DMS153 treated with DMSO at 0.1 percent for 48 hours (cell line): ENCODE measurements at regions not wholly inside any gene's neighbourhood (a gene's known extent, or its start where the extent isn't known, plus 50 kb on each side); places are given as distances from the start of the nearest gene placed in this dataset.

Experiments used
- DNase-seq: peaks from one replicate; lab custom pipeline; 2025; ENCODE audit not compliant: unreplicated experiment; lab: John Stamatoyannopoulos, UW

- DNase-seq: no peak
Measured at GRCh38 chr13:111924678-111925075, 142.3 kb upstream of the SOX1 start.

DNA sequence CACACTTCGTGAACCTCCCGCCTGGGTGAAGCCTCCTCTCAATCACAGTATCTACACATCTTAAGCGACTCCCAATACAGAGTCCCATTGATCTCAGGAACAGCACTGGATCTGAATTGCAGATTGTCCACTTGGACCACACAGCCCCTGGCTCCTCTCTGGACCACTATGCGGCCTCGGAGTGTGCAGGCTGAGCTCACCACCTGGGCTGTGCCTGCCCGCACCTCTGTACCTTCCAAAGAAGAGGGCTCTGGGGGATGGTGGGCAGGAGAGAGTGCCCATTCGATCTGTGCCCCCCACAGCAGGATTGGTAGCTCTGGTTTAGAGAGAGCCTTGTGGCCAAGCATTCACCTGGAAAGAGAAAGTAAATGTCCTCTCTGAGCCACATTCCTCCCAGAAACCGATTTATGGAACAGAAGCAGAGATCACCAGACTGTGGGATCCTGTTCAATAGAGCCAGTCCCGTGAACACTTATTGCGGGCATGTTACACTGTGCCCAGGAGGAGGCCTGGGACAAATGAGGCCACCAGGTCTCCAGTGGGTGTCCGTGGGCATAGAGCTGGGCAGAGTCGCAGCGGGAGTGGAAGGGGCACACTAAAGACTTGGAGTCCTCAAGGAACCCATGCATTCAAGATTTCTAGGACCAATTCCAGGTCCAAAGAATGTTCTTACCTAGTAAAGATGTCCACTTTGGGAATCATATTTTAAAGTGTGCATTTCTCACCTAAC is 141.6 kb upstream of the SOX1 start:
- DNase-seq: no peak

DNA sequence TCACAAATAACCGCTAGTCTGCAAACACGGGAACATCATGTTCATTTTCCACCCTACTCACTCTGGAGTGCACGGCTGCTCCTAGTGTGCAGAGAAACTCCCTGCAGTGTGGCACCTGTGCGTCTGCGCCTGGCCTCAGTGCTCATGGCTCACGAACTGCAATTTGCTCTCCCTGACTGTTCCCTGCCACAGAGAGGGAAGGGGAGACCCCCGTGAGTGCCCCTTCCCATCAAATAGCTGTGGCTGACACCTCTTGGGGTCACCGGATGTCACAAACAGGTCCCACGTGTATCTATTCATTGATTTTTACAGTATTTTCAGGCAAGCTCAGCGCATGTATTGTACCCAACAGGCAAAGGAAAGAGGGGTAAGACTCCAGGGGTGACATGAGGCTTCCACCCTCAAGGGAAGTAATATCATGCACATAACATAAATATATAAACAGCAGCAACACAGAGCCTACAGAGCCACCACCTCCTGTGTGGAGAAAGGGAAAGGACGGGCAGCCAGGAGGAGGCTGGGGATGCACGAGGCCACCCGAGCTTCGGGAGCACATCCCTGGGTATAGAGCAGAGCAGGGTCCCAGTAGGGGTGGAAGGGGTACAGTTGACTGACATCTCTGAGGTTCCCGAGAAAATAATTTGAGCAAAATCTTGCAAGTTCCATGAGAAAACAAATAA is 140.3 kb upstream of the SOX1 start:
- DNase-seq: no peak

GRCh38 chr13:111927181-111927540 is 139.8 kb upstream of the SOX1 start:
- DNase-seq: no peak

GRCh38 chr13:111929036-111929616 is 137.8 kb upstream of the SOX1 start:
- peak; percentile 18 for DNase-seq

GRCh38 chr13:111936267-111936925 is 130.6 kb upstream of the SOX1 start:
- no peak for DNase-seq

DNA sequence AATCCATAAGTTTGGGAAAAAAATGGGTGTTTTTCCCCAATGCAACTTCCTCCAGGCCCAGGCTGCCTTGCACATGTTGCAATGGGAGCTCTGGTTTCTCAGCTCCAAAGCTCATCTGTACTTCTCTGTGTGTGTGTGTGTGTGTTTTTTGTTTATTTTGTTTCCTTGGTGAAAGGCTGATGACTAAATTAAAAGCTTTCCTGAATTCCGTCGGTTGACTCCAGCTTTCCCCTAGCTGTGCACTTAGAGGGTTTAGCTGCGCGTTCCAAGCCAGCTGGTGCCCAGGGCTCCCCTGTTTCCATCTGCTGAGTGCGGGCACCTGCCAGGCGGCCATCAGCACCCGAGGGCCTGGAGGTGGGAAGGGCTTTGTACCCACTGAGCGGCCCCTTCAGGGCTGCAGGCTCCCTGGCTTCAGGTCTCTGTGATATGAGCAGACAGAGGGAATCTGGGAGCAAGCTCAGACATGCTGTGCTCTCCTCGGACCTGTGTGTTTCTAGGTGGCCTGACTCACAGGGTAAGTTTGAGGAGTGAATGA is 129.1 kb upstream of the SOX1 start:
- peak; percentile 97 for DNase-seq

- DNase-seq: peak; percentile 52
Measured at GRCh38 chr13:111938741-111939665, 127.9 kb upstream of the SOX1 start.

GRCh38 chr13:111939666-111940278 is 127.2 kb upstream of the SOX1 start:
- DNase-seq: no peak

- DNase-seq: no peak
Measured at GRCh38 chr13:111940892-111941291, 126.1 kb upstream of the SOX1 start.

- no peak for DNase-seq
Measured at GRCh38 chr13:111941845-111942447, 125.0 kb upstream of the SOX1 start.

GRCh38 chr13:111943229-111943795 is 123.6 kb upstream of the SOX1 start:
- peak; percentile 73 for DNase-seq

DNA sequence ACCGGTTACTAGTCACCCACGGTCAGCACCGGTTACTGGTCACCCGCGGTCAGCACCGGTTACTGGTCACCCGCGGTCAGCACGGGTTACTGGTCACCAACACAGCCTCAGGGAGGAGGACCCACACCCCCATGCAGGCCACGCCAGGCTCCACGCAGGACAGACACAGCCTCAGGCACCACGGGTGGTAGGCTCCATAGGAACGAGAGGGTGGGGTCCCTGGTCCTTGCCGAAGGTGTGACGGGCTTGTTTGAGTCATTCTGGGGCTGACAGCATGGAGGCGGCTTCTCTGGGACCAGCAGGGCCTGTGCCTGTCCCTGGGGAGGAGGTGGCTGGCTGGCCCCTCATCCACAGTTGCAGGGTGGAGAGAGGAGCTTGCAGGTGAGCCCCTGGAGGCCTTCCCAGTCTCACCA is 122.8 kb upstream of the SOX1 start:
- DNase-seq: no peak

DNA sequence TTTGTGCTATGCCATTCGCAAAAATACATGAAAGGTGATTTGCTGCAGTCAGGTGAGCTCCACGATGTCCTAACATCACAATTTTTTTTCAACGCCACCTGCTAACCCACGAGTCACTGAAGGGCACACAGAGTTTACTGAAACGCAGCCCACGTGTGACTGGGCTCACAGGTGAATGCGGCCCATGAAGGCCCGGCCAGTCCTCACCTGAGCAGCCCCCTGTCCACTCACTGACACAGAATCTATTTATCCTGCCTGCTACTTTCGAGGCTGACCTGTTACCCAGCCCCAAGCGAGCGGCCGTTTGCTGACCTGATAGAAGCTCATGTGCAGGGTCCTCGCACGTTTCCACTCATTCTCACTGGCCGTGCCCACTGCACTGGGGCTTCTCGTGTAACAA is 121.9 kb upstream of the SOX1 start:
- DNase-seq: no peak

- DNase-seq: no peak
Measured at GRCh38 chr13:111946214-111946613, 120.7 kb upstream of the SOX1 start.

DNA sequence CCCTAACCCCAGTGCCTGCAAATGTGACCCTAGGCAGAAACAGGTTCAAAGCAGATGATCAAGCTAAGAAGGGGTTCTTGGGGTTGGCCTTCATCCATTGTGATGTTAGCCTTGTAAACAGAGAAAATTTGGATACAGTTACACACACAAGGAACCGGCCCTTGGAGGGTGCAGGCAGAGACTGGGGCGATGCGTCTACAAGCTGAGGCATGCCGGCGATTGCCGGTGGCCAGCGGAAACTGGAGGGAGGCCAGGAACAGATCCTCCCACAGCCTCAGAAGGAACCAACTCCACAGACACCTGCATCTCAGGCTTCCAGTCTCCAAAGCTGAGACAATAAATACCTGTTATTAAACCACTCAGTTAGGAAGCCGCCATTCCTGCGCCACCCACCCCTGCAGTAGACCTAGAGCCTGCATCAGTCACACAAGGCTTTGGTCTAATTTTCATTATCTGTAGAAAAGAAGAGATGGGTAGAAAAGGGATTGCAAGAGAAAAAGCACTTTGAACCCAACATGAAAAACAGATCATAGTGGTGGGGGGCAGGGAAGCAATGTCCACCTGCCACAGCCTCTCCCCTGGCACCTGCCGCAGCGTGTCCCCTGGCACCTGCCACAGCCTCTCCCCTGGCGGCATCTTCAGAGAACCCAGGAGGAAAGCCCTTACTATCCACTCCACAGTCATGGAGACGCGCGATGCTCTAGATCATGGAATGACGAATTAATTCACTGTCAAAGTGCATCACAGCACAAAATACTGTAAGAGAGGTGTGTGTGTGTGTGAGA is 119.7 kb upstream of the SOX1 start:
- no peak for DNase-seq

DNA sequence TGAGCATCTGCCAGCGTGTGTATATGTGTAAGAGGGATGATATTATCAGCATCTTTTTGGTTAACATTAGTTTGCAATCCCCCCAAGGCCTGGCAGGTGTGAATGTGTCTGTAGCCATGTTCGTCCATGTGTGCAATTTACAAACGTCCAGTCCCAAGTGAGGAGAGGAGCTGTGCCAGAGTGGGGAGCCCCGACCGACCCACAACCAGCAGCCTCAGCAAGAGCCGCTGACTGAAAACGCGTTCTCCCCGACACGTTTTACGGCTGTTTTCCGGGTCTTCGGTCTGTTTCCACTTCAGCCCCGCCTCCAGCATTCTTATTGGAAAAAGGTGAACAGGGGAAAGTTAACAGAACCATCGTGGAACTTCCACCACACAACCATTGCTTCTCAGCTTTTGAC is 119.1 kb upstream of the SOX1 start:
- DNase-seq: no peak

- DNase-seq: no peak
Measured at GRCh38 chr13:111948281-111948680, 118.7 kb upstream of the SOX1 start.

DNA sequence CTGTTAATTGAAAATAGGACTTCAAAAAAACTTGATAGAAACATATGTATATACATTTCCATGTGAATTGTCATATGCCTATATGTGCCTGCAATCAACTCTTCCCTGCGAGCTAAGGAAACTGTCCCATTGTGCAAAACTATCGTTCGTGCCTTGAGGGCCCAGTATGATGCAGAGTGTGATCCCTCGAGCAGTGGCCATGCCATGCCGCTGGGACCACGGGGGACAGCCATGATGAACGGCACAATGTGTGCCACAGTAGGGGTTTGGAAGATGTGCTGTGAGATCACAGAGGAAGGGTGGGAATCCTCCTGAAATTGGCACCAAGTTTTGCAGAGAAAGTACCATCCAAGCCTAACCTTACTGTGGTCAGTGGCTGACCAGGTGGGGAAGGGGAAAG is 118.1 kb upstream of the SOX1 start:
- DNase-seq: no peak
